SU-DHL-6 (cell line): ENCODE measurements at regions not wholly inside any gene's neighbourhood (a gene's known extent, or its start where the extent isn't known, plus 50 kb on each side); places are given as distances from the start of the nearest gene placed in this dataset.
"Not testable (repeated sequence)": the region's sequence is repeated elsewhere in the genome, so short reads cannot be mapped to it uniquely, and the experiment has no call there.

Source experiments
- H2AFZ ChIP-seq: fragments of 200-600 bp; sonication (generic); 2 replicates; pipeline ENCODE4 v1.6.1; 2014; ENCODE audit warnings: low read depth, mild to moderate bottlenecking, moderate library complexity, mixed read lengths, antibody characterized with exemption, low read length; ENCODE audit not compliant: severe bottlenecking
- H3F3A ChIP-seq: fragments of 200-600 bp; shearing (Covaris generic); 2 replicates; pipeline ENCODE4 v1.6.0; 2016; ENCODE audit warnings: antibody characterized with exemption, mild to moderate bottlenecking; ENCODE audit not compliant: insufficient read depth
- H3K27ac ChIP-seq: fragments of 200-600 bp; sonication (generic); 2 replicates; pipeline ENCODE4 v1.5.1; 2016; ENCODE audit warnings: low read depth, mild to moderate bottlenecking, low read length, moderate library complexity, mixed read lengths
- H3K27me3 ChIP-seq: fragments of 200-600 bp; sonication (generic), shearing (Covaris generic); 2 replicates; pipeline ENCODE4 v1.6.0; 2014; ENCODE audit warnings: mild to moderate bottlenecking, low read length
- H3K36me3 ChIP-seq: fragments of 200-600 bp; sonication (generic); 2 replicates; pipeline ENCODE4 v1.6.1; 2014; ENCODE audit warnings: mild to moderate bottlenecking, low read length, mixed read lengths
- H3K4me2 ChIP-seq: fragments of 300-600, 200-600 bp; shearing (Covaris generic), sonication (generic); 2 replicates; pipeline ENCODE4 v1.6.0; 2014; ENCODE audit warnings: low read length, low read depth, mild to moderate bottlenecking; ENCODE audit not compliant: poor library complexity, severe bottlenecking
- H3K4me3 ChIP-seq: fragments of 200-600 bp; sonication (generic); 2 replicates; pipeline ENCODE4 v1.5.1; 2014; ENCODE audit warnings: antibody characterized with exemption, low read length, mild to moderate bottlenecking, mixed read lengths; ENCODE audit not compliant: insufficient read depth, poor library complexity, severe bottlenecking
- H3K79me2 ChIP-seq: fragments of 200-600 bp; sonication (generic); 2 replicates; pipeline ENCODE4 v1.6.1; 2014; ENCODE audit warnings: mild to moderate bottlenecking, low read length, moderate library complexity; ENCODE audit not compliant: insufficient read depth
- H3K9ac ChIP-seq: fragments of 200-600 bp; sonication (generic); 2 replicates; pipeline ENCODE4 v1.7.0; 2014; ENCODE audit warnings: mild to moderate bottlenecking, low read length
- H3K9me2 ChIP-seq: fragments of 200-600 bp; sonication (generic); replicated peaks from 2 replicates; pipeline ENCODE4 v1.6.1; 2014; ENCODE audit warnings: low read length; ENCODE audit not compliant: insufficient read depth
- H3K9me3 ChIP-seq: fragments of 200-600 bp; sonication (generic); 2 replicates; pipeline ENCODE4 v1.6.1; 2014; ENCODE audit warnings: low read length, mixed read lengths; ENCODE audit not compliant: insufficient read depth
- H4K20me1 ChIP-seq: fragments of 200-600 bp; sonication (generic); 2 replicates; pipeline ENCODE4 v1.6.1; 2014; ENCODE audit warnings: low read depth, mild to moderate bottlenecking, antibody characterized with exemption, low read length, moderate library complexity, mixed read lengths
- CTCF ChIP-seq: fragments of 200-600 bp; sonication (generic); IDR thresholded peaks from one replicate; pipeline ENCODE4 v1.5.1; 2017; ENCODE audit warnings: antibody characterized with exemption, mild to moderate bottlenecking, low read length, moderate library complexity; ENCODE audit not compliant: insufficient read depth, poor library complexity, severe bottlenecking
- EZH2phosphoT487 ChIP-seq: fragments of 200-600 bp; sonication (generic), shearing (Covaris generic); conservative IDR thresholded peaks from 2 replicates; pipeline ENCODE4 v1.6.1; 2018; ENCODE audit warnings: mild to moderate bottlenecking, antibody characterized with exemption, low read length, moderate library complexity, mixed read lengths

GRCh38 chr11:13152736-13153541, 124.7 kb upstream of the BMAL1 start:
- H3K9me3 ChIP-seq: 0 out of 2 replicates have a peak, but pooled peaks cover 6% of the 10 kb centered on the region
- no peak overlapping the region for H2AFZ ChIP-seq
- H4K20me1 ChIP-seq: no peaks in the 10 kb centered on the region
- TF ChIP-seq EZH2phosphoT487: no peak
- no peak for TF ChIP-seq CTCF
- no peaks in the 10 kb centered on the region for H3F3A ChIP-seq
- H3K9ac ChIP-seq: no peak overlapping the region
- H3K79me2 ChIP-seq: no peaks in the 10 kb centered on the region
- H3K27ac ChIP-seq: no peak overlapping the region
- H3K4me2 ChIP-seq: no peak overlapping the region
- no peaks in the 10 kb centered on the region for H3K9me2 ChIP-seq
- no peaks in the 10 kb centered on the region for H3K36me3 ChIP-seq
- no peaks in the 10 kb centered on the region for H3K27me3 ChIP-seq
- no peak overlapping the region for H3K4me3 ChIP-seq

- H4K20me1 ChIP-seq, H3K4me2 ChIP-seq, H3K9ac ChIP-seq, H2AFZ ChIP-seq, H3K27me3 ChIP-seq, H3K9me3 ChIP-seq, H3K27ac ChIP-seq, H3K79me2 ChIP-seq, H3F3A ChIP-seq, H3K36me3 ChIP-seq, H3K4me3 ChIP-seq, H3K9me2 ChIP-seq: not testable (repeated sequence)
Measured at GRCh38 chr11:13154374-13154773, 123.2 kb upstream of the BMAL1 start.

GRCh38 chr11:13160346-13160745, 117.2 kb upstream of the BMAL1 start:
- Histone ChIP-seq H3K4me3 (no peak overlapping the region), H3F3A (no peaks in the 10 kb centered on the region), H3K9me3 (0 out of 2 replicates have a peak, but pooled peaks cover 5% of the 10 kb centered on the region), H3K27me3 (no peaks in the 10 kb centered on the region), H2AFZ (no peak overlapping the region), H3K36me3 (no peaks in the 10 kb centered on the region), H3K27ac (no peak overlapping the region), H4K20me1 (no peaks in the 10 kb centered on the region), H3K79me2 (no peaks in the 10 kb centered on the region), H3K9ac (no peak overlapping the region), H3K4me2 (no peak overlapping the region), H3K9me2 (no peaks in the 10 kb centered on the region)
- TF ChIP-seq EZH2phosphoT487: no peak
- no peak for TF ChIP-seq CTCF

GRCh38 chr11:13160806-13161205, 116.8 kb upstream of the BMAL1 start:
- Histone ChIP-seq H4K20me1 (no peaks in the 10 kb centered on the region), H3K9me3 (0 out of 2 replicates have a peak, but pooled peaks cover under 1% of the 10 kb centered on the region), H3K9ac (no peak overlapping the region), H3K9me2 (no peaks in the 10 kb centered on the region), H3K4me3 (no peak overlapping the region), H2AFZ (no peak overlapping the region), H3K4me2 (no peak overlapping the region), H3K27ac (no peak overlapping the region), H3K27me3 (no peaks in the 10 kb centered on the region), H3K79me2 (no peaks in the 10 kb centered on the region), H3F3A (no peaks in the 10 kb centered on the region), H3K36me3 (no peaks in the 10 kb centered on the region)
- TF ChIP-seq CTCF (no peak), EZH2phosphoT487 (no peak)
